Endothelial cell of umbilical vein (primary cell): ENCODE measurements at regions not wholly inside any gene's neighbourhood (a gene's known extent, or its start where the extent isn't known, plus 50 kb on each side); places are given as distances from the start of the nearest gene placed in this dataset.

Source experiments
- BruUV-seq: library from RNA; stranded (reverse); fragments of 400-500 nt; replicated peaks from 2 replicates; lab custom pipeline; 2021; lab: Mats Ljungman, UMichigan
- CTCF ChIA-PET: fragments of 300-600, 350-600 bp; sonication (Branson Sonifier 250); formaldehyde crosslinking; loops from one replicate; lab custom pipeline; 2021; ENCODE audit warnings: antibody characterized with exemption, inconsistent platforms; lab: Charles Lee
- POLR2A ChIA-PET: fragments of 300-600, 350-600 bp; sonication (Branson Sonifier 250); formaldehyde crosslinking; loops from one replicate; lab custom pipeline; 2021; ENCODE audit warnings: antibody characterized with exemption, inconsistent platforms; lab: Charles Lee
- DNase-seq: peaks from one replicate; pipeline ENCODE4 v3.0.0-alpha.2; 2011; ENCODE audit warnings: low read depth, low spot score
- FAIRE-seq: peaks from 2 replicates; lab custom pipeline; 2011; peaks lifted over from hg19 to GRCh38; lab: Jason Lieb, UNC
- H2AFZ ChIP-seq: 2 replicates; pipeline ENCODE4 v1.6.0; 2012; ENCODE audit warnings: low read depth, low read length, control low read depth, inconsistent platforms
- H3K27ac ChIP-seq: 2 replicates; pipeline ENCODE4 v1.5.1; 2011; ENCODE audit warnings: low read depth, mild to moderate bottlenecking, control low read depth, low read length, moderate library complexity; ENCODE audit not compliant: insufficient read depth
- H3K27me3 ChIP-seq, 2 experiments: 2 replicates each; pipeline versions ENCODE4 v1.6.0 to v1.6.1; 2011; ENCODE audit warnings: low read length in 2 of 2, mixed read lengths in 1 of 2; ENCODE audit not compliant: control insufficient read depth in 2 of 2, insufficient read depth in 2 of 2
- H3K36me3 ChIP-seq, 2 experiments: 2 replicates in 1 of 2; 3 replicates in 1 of 2; pipeline ENCODE4 v1.5.1; 2011; ENCODE audit warnings: low read length in 2 of 2, mild to moderate bottlenecking in 1 of 2, moderate library complexity in 1 of 2; ENCODE audit not compliant: control insufficient read depth in 2 of 2, insufficient read depth in 2 of 2; ENCODE audit errors: extremely low read depth in 1 of 2
- H3K4me1 ChIP-seq: 3 replicates; pipeline ENCODE4 v1.5.1; 2011; ENCODE audit warnings: mild to moderate bottlenecking, low read length; ENCODE audit not compliant: control insufficient read depth, insufficient read depth; ENCODE audit errors: extremely low read depth
- H3K4me2 ChIP-seq: 2 replicates; pipeline ENCODE4 v1.6.1; 2011; ENCODE audit warnings: low read length, control low read depth, mixed read lengths; ENCODE audit not compliant: insufficient read depth
- H3K4me3 ChIP-seq, 3 experiments: fragments of 200-600 bp in 1 of 3; sonication (generic), shearing (Covaris generic) in 1 of 3; replicated peaks in 1 of 3; 2 replicates each; pipeline ENCODE4 v1.5.1; 2011 to 2016; ENCODE audit warnings: control low read depth in 3 of 3, low read length in 3 of 3, mild to moderate bottlenecking in 2 of 3, inconsistent platforms in 1 of 3, low read depth in 1 of 3, moderate library complexity in 1 of 3; ENCODE audit not compliant: insufficient read depth in 1 of 3
- H3K79me2 ChIP-seq: 2 replicates; pipeline ENCODE4 v1.6.0; 2012; ENCODE audit warnings: low read length, inconsistent platforms; ENCODE audit not compliant: control insufficient read depth, insufficient read depth
- H3K9ac ChIP-seq: replicated peaks from 2 replicates; pipeline ENCODE3; 2011; ENCODE audit warnings: low read length, control low read depth; ENCODE audit not compliant: insufficient read depth; ENCODE audit errors: extremely low read depth
- H3K9me1 ChIP-seq: replicated peaks from 3 replicates; pipeline ENCODE4 v1.6.0; 2011; ENCODE audit warnings: mild to moderate bottlenecking, low read length; ENCODE audit not compliant: control insufficient read depth, insufficient read depth; ENCODE audit errors: extremely low read depth
- H3K9me3 ChIP-seq: replicated peaks from 2 replicates; pipeline ENCODE4 v1.5.1; 2012; ENCODE audit warnings: low read length, inconsistent platforms; ENCODE audit not compliant: control insufficient read depth, insufficient read depth
- H4K20me1 ChIP-seq: replicated peaks from 2 replicates; pipeline ENCODE3; 2011; ENCODE audit warnings: mild to moderate bottlenecking, low read length; ENCODE audit not compliant: control insufficient read depth, insufficient read depth; ENCODE audit errors: extremely low read depth
- EZH2 ChIP-seq: IDR thresholded peaks from 2 replicates; pipeline ENCODE4 v1.6.1; 2012; ENCODE audit warnings: borderline replicate concordance, low read depth, mild to moderate bottlenecking, moderate library complexity, low read length, inconsistent platforms; ENCODE audit not compliant: severe bottlenecking
- FOS ChIP-seq: IDR thresholded peaks from 2 replicates; pipeline ENCODE4 v1.6.1; 2011; ENCODE audit warnings: mild to moderate bottlenecking, low read length, moderate library complexity, borderline replicate concordance; ENCODE audit not compliant: insufficient read depth
- GATA2 ChIP-seq: IDR thresholded peaks from 2 replicates; pipeline ENCODE4 v1.7.0; 2011; ENCODE audit warnings: low read depth, mild to moderate bottlenecking, moderate library complexity, mixed read lengths, low read length; ENCODE audit not compliant: insufficient read length, insufficient read depth
- JUN ChIP-seq: IDR thresholded peaks from 2 replicates; pipeline ENCODE4 v1.6.1; 2011; ENCODE audit warnings: borderline replicate concordance, low read depth; ENCODE audit not compliant: insufficient read length, insufficient read depth
- MAX ChIP-seq: IDR thresholded peaks from 2 replicates; pipeline ENCODE4 v1.6.1; 2011; ENCODE audit not compliant: insufficient read depth, insufficient read length
- MYC ChIP-seq: IDR thresholded peaks from one replicate; pipeline ENCODE4 v1.6.1; 2011; ENCODE audit warnings: mild to moderate bottlenecking, low read depth, low read length
- POLR2A ChIP-seq: IDR thresholded peaks from 2 replicates; pipeline ENCODE4 v1.6.1; 2012; ENCODE audit warnings: low read depth, mild to moderate bottlenecking, control low read depth, low read length
- POLR2AphosphoS5 ChIP-seq: IDR thresholded peaks from 2 replicates; pipeline ENCODE4 v1.6.1; 2012; ENCODE audit warnings: low read depth, mild to moderate bottlenecking, control low read depth, low read length, moderate library complexity; ENCODE audit not compliant: insufficient read depth
- dilution Hi-C: fragments of 300-500 bp; cut with MboI; formaldehyde crosslinking; loops from one replicate; pipeline ENCODE4 v1.15.0; 2019; ENCODE audit warnings: low sequenced_read_pairs; ENCODE audit not compliant: extremely low pct_ligation_motif_present
- intact Hi-C: fragments of 100-400 bp; cut with micrococcal nuclease; formaldehyde crosslinking; loops from one replicate; pipeline ENCODE4 v1.10.0; 2022
- TF ChIP-seq, protein P1 (sequence below), 2 donors: IDR thresholded peaks; 1 replicate in 1 of 2; 2 replicates in 1 of 2; pipeline ENCODE4 v1.5.1; 2011; ENCODE audit warnings: low read length in 2 of 2, mild to moderate bottlenecking in 2 of 2, moderate library complexity in 2 of 2, control low read depth in 1 of 2, inconsistent platforms in 1 of 2, low read depth in 1 of 2; ENCODE audit not compliant: insufficient read depth in 1 of 2; ENCODE audit errors: extremely low read depth in 1 of 2

- intact Hi-C loops, result no loop called here
Measured at GRCh38 chr2:118255771-118256372, 167.6 kb downstream of the INSIG2 start.

More at GRCh38 chr2:118255771-118256372, 167.6 kb downstream of the INSIG2 start:
- no peak overlapping the region for H3K4me3 ChIP-seq
- H3K4me1 ChIP-seq, result no peaks in the 10 kb centered on the region
- CTCF ChIA-PET, result interaction anchor here (0.8 kb wide), 1 partner anchor 600 kb away, joined by 3 read pairs; no protein-coding TSS in a partner anchor
- H3K36me3 ChIP-seq, result no peaks in the 10 kb centered on the region
- POLR2A ChIA-PET, result no interaction called here
- no peak overlapping the region for H2AFZ ChIP-seq
- dilution Hi-C loops, result no loop called here
- DNase-seq, result no peak
- no TSS peak for BruUV-seq
- H3K79me2 ChIP-seq, result no peaks in the 10 kb centered on the region
- no peaks in the 10 kb centered on the region for H4K20me1 ChIP-seq
- H3K27me3 ChIP-seq, result no peaks in the 10 kb centered on the region
- no peaks in the 10 kb centered on the region for H3K9me1 ChIP-seq
- FAIRE-seq, result no peak
- no peaks in the 10 kb centered on the region for H3K9me3 ChIP-seq
- H3K27ac ChIP-seq, result no peak overlapping the region
- H3K9ac ChIP-seq, result no peak overlapping the region
- H3K4me2 ChIP-seq, result no peak overlapping the region
- TF ChIP-seq POLR2A (no peak), GATA2 (no peak), EZH2 (no peak), FOS (no peak), MAX (no peak), MYC (no peak), POLR2AphosphoS5 (no peak), JUN (no peak)
- TF ChIP-seq, protein P1, sequence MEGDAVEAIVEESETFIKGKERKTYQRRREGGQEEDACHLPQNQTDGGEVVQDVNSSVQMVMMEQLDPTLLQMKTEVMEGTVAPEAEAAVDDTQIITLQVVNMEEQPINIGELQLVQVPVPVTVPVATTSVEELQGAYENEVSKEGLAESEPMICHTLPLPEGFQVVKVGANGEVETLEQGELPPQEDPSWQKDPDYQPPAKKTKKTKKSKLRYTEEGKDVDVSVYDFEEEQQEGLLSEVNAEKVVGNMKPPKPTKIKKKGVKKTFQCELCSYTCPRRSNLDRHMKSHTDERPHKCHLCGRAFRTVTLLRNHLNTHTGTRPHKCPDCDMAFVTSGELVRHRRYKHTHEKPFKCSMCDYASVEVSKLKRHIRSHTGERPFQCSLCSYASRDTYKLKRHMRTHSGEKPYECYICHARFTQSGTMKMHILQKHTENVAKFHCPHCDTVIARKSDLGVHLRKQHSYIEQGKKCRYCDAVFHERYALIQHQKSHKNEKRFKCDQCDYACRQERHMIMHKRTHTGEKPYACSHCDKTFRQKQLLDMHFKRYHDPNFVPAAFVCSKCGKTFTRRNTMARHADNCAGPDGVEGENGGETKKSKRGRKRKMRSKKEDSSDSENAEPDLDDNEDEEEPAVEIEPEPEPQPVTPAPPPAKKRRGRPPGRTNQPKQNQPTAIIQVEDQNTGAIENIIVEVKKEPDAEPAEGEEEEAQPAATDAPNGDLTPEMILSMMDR (IDR thresholded peaks at IDR 0.05; ENCODE audit: extremely low read depth in 1 of 2, insufficient read depth in 1 of 2, low read depth in 1 of 2, low read length in 2 of 2), result no peak
